Liver (tissue), 3 donors: ENCODE measurements at regions not wholly inside any gene's neighbourhood (a gene's known extent, or its start where the extent isn't known, plus 50 kb on each side); places are given as distances from the start of the nearest gene placed in this dataset.

Experiments
- FOXA1 ChIP-seq: IDR thresholded peaks from 2 replicates; pipeline ENCODE4 v1.6.1; 2016; ENCODE audit warnings: antibody characterized with exemption
- RAD21 ChIP-seq, 2 donors: IDR thresholded peaks; 2 replicates each; pipeline ENCODE4 v1.6.1; 2016; ENCODE audit warnings: antibody characterized with exemption in 2 of 2, mild to moderate bottlenecking in 2 of 2
- RXRA ChIP-seq, 2 donors: IDR thresholded peaks; 2 replicates each; pipeline ENCODE4 v1.6.1; 2017 to 2018; ENCODE audit warnings: antibody characterized with exemption in 2 of 2, mild to moderate bottlenecking in 1 of 2
- TF ChIP-seq, protein P1 (sequence below): IDR thresholded peaks from 2 replicates; pipeline ENCODE4 v1.6.1; 2016; ENCODE audit warnings: antibody characterized with exemption
- TF ChIP-seq, protein P2 (sequence below): IDR thresholded peaks from 2 replicates; pipeline ENCODE4 v1.6.1; 2016; ENCODE audit warnings: antibody characterized with exemption
- TF ChIP-seq, protein P3 (sequence below): fragments of 150-350 bp; IDR thresholded peaks from 2 replicates; pipeline ENCODE4 v1.5.1; 2017; ENCODE audit warnings: improper control_type of control experiment, low read depth, low read length; ENCODE audit not compliant: missing input control
- TF ChIP-seq, protein P4 (sequence below): IDR thresholded peaks from 2 replicates; pipeline ENCODE4 v1.6.1; 2016; ENCODE audit warnings: antibody characterized with exemption
- donor health status: healthy.
- donor health status: healthy.

DNA sequence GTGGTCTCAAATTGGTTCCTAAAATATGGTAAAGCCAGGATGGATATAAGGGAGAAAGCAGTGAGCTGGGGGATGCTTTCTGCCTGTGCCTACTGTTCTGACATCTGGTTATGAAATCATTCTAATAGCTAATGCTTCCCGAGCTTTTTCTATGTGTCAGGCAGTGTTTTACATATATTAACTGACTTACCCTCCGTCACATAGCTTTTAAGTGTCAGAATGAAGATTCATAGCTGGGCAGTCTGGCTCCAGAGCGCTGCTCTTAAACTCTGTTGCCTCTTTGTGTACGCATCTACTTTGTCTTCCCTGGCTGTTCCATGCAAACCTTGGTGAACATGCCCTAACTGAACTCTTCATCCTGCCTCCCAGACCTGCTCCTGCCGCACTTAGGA is 195.7 kb downstream of the LPIN1 start:
- TF ChIP-seq, protein P1, sequence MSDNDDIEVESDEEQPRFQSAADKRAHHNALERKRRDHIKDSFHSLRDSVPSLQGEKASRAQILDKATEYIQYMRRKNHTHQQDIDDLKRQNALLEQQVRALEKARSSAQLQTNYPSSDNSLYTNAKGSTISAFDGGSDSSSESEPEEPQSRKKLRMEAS: no peak
- TF ChIP-seq RXRA (IDR thresholded peaks at IDR 0.05) (no peak), RAD21 (IDR thresholded peaks at IDR 0.05) (no peak), FOXA1 (no peak)
- TF ChIP-seq, protein P2, sequence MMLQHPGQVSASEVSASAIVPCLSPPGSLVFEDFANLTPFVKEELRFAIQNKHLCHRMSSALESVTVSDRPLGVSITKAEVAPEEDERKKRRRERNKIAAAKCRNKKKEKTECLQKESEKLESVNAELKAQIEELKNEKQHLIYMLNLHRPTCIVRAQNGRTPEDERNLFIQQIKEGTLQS: no peak
- TF ChIP-seq, protein P3, sequence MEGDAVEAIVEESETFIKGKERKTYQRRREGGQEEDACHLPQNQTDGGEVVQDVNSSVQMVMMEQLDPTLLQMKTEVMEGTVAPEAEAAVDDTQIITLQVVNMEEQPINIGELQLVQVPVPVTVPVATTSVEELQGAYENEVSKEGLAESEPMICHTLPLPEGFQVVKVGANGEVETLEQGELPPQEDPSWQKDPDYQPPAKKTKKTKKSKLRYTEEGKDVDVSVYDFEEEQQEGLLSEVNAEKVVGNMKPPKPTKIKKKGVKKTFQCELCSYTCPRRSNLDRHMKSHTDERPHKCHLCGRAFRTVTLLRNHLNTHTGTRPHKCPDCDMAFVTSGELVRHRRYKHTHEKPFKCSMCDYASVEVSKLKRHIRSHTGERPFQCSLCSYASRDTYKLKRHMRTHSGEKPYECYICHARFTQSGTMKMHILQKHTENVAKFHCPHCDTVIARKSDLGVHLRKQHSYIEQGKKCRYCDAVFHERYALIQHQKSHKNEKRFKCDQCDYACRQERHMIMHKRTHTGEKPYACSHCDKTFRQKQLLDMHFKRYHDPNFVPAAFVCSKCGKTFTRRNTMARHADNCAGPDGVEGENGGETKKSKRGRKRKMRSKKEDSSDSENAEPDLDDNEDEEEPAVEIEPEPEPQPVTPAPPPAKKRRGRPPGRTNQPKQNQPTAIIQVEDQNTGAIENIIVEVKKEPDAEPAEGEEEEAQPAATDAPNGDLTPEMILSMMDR: no peak
- TF ChIP-seq, protein P4, sequence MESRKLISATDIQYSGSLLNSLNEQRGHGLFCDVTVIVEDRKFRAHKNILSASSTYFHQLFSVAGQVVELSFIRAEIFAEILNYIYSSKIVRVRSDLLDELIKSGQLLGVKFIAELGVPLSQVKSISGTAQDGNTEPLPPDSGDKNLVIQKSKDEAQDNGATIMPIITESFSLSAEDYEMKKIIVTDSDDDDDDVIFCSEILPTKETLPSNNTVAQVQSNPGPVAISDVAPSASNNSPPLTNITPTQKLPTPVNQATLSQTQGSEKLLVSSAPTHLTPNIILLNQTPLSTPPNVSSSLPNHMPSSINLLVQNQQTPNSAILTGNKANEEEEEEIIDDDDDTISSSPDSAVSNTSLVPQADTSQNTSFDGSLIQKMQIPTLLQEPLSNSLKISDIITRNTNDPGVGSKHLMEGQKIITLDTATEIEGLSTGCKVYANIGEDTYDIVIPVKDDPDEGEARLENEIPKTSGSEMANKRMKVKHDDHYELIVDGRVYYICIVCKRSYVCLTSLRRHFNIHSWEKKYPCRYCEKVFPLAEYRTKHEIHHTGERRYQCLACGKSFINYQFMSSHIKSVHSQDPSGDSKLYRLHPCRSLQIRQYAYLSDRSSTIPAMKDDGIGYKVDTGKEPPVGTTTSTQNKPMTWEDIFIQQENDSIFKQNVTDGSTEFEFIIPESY: no peak
